H9 (cell line): ENCODE measurements at regions not wholly inside any gene's neighbourhood (a gene's known extent, or its start where the extent isn't known, plus 50 kb on each side); places are given as distances from the start of the nearest gene placed in this dataset.

Experiments used
- DNase-seq: peaks from one replicate; pipeline ENCODE4 v3.0.0-alpha.2; 2017
- H2AFZ ChIP-seq: one replicate; pipeline ENCODE4 v1.6.1; 2013; ENCODE audit warnings: mild to moderate bottlenecking, low read length, control low read depth, moderate library complexity
- H2AK5ac ChIP-seq: 2 replicates; pipeline ENCODE4 v1.6.1; 2013; ENCODE audit warnings: low read length, control low read depth, mixed read lengths; ENCODE audit not compliant: insufficient read length
- H2BK120ac ChIP-seq: one replicate; pipeline ENCODE4 v1.6.1; 2013; ENCODE audit warnings: low read depth, mild to moderate bottlenecking, low read length, control low read depth, inconsistent platforms; ENCODE audit not compliant: poor library complexity, severe bottlenecking
- H2BK12ac ChIP-seq: 2 replicates; pipeline ENCODE4 v1.6.1; 2013; ENCODE audit warnings: low read length, control low read depth, mixed read lengths, low read depth; ENCODE audit not compliant: insufficient read length
- H2BK15ac ChIP-seq: 2 replicates; pipeline ENCODE4 v1.6.1; 2013; ENCODE audit warnings: low read depth, low read length, control low read depth
- H2BK20ac ChIP-seq: one replicate; pipeline ENCODE4 v1.6.1; 2013; ENCODE audit warnings: low read depth, mild to moderate bottlenecking, low read length, control low read depth, inconsistent platforms; ENCODE audit not compliant: poor library complexity, severe bottlenecking
- H2BK5ac ChIP-seq: 2 replicates; pipeline ENCODE4 v1.6.1; 2013; ENCODE audit warnings: low read length, control low read depth, mixed read lengths; ENCODE audit not compliant: insufficient read length
- H3K14ac ChIP-seq: 2 replicates; pipeline ENCODE4 v1.6.1; 2013; ENCODE audit warnings: low read length, control low read depth; ENCODE audit not compliant: insufficient read depth
- H3K18ac ChIP-seq: 2 replicates; pipeline ENCODE4 v1.6.1; 2013; ENCODE audit warnings: low read depth, mild to moderate bottlenecking, mixed read lengths, low read length, control low read depth; ENCODE audit not compliant: insufficient read length
- H3K23ac ChIP-seq: 2 replicates; pipeline ENCODE4 v1.6.1; 2013; ENCODE audit warnings: low read length, control low read depth, mixed read lengths, low read depth; ENCODE audit not compliant: insufficient read length
- H3K23me2 ChIP-seq: 2 replicates; pipeline ENCODE4 v1.6.1; 2013; ENCODE audit warnings: low read depth, mild to moderate bottlenecking, mixed read lengths, low read length, control low read depth; ENCODE audit not compliant: insufficient read length, poor library complexity, severe bottlenecking
- H3K27ac ChIP-seq: 2 replicates; pipeline ENCODE4 v1.5.1; 2013; ENCODE audit warnings: low read length, control low read depth, mixed read lengths, low read depth; ENCODE audit not compliant: insufficient read length
- H3K27me3 ChIP-seq: 2 replicates; pipeline ENCODE4 v1.6.1; 2013; ENCODE audit warnings: low read length, control low read depth, inconsistent platforms; ENCODE audit not compliant: insufficient read depth
- H3K4ac ChIP-seq: 2 replicates; pipeline ENCODE4 v1.6.1; 2013; ENCODE audit warnings: low read depth, mild to moderate bottlenecking, control low read depth, inconsistent platforms, low read length, moderate library complexity
- H3K4me1 ChIP-seq: 2 replicates; pipeline ENCODE4 v1.6.1; 2013; ENCODE audit warnings: low read length, control low read depth, inconsistent platforms; ENCODE audit not compliant: insufficient read depth
- H3K4me2 ChIP-seq: 2 replicates; pipeline ENCODE4 v1.6.1; 2013; ENCODE audit warnings: low read length, control low read depth, mixed read lengths; ENCODE audit not compliant: insufficient read length, insufficient read depth
- H3K56ac ChIP-seq: 2 replicates; pipeline ENCODE4 v1.6.1; 2013; ENCODE audit warnings: low read depth, mild to moderate bottlenecking, mixed read lengths, low read length, control low read depth; ENCODE audit not compliant: insufficient read length
- H3K79me1 ChIP-seq: 2 replicates; pipeline ENCODE4 v1.6.1; 2013; ENCODE audit warnings: low read depth, mild to moderate bottlenecking, moderate library complexity, low read length, control low read depth, inconsistent platforms; ENCODE audit not compliant: insufficient read depth, poor library complexity, severe bottlenecking
- H3K79me2 ChIP-seq: 2 replicates; pipeline ENCODE4 v1.6.1; 2013; ENCODE audit warnings: low read length, control low read depth, inconsistent platforms; ENCODE audit not compliant: insufficient read depth
- H3K9ac ChIP-seq: 2 replicates; pipeline ENCODE4 v1.6.1; 2013; ENCODE audit warnings: low read length, control low read depth, mixed read lengths; ENCODE audit not compliant: insufficient read length; ENCODE audit errors: extremely low read depth
- H3K9me3 ChIP-seq: one replicate; pipeline ENCODE4 v1.6.1; 2013; ENCODE audit warnings: low read depth, low read length, inconsistent platforms; ENCODE audit not compliant: control insufficient read depth
- H3T11ph ChIP-seq: one replicate; pipeline ENCODE4 v1.6.1; 2013; ENCODE audit warnings: mild to moderate bottlenecking, low read length, control low read depth, inconsistent platforms
- H4K20me1 ChIP-seq: one replicate; pipeline ENCODE4 v1.6.1; 2013; ENCODE audit not compliant: control insufficient read depth, insufficient read length, insufficient read depth
- H4K5ac ChIP-seq: 2 replicates; pipeline ENCODE4 v1.6.1; 2013; ENCODE audit warnings: low read depth, mild to moderate bottlenecking, mixed read lengths, low read length, control low read depth; ENCODE audit not compliant: insufficient read length
- H4K8ac ChIP-seq: replicated peaks from 2 replicates; pipeline ENCODE4 v1.6.1; 2013; ENCODE audit warnings: low read length, control low read depth, mixed read lengths, low read depth; ENCODE audit not compliant: insufficient read length
- H4K91ac ChIP-seq: 2 replicates; pipeline ENCODE4 v1.6.1; 2013; ENCODE audit warnings: low read depth, mild to moderate bottlenecking, moderate library complexity, mixed read lengths, low read length, control low read depth; ENCODE audit not compliant: insufficient read length
- H3K27ac Mint-ChIP-seq, 3 experiments: 2 replicates in 2 of 3; 3 replicates in 1 of 3; pipeline ENCODE4 v1.8.0; 2020 to 2021; ENCODE audit warnings: mixed read lengths in 3 of 3, mild to moderate bottlenecking in 1 of 3, moderate library complexity in 1 of 3
- H3K27me3 Mint-ChIP-seq: 2 replicates; pipeline ENCODE4 v1.8.0; 2021; ENCODE audit warnings: low read depth, mild to moderate bottlenecking, moderate library complexity, mixed read lengths
- H3K36me3 Mint-ChIP-seq, 3 experiments: 2 replicates in 2 of 3; 3 replicates in 1 of 3; pipeline ENCODE4 v1.8.0; 2020 to 2021; ENCODE audit warnings: low read depth in 3 of 3, mixed read lengths in 3 of 3; ENCODE audit not compliant: insufficient read depth in 1 of 3
- H3K4me1 Mint-ChIP-seq, 2 experiments: 2 replicates each; pipeline ENCODE4 v1.8.0; 2020; ENCODE audit warnings: mixed read lengths in 2 of 2
- H3K4me3 Mint-ChIP-seq, 2 experiments: 2 replicates in 1 of 2; 3 replicates in 1 of 2; pipeline ENCODE4 v1.8.0; 2020 to 2021; ENCODE audit warnings: mild to moderate bottlenecking in 2 of 2, mixed read lengths in 2 of 2, moderate library complexity in 1 of 2
- H3K9me3 Mint-ChIP-seq, 2 experiments: 2 replicates in 1 of 2; 3 replicates in 1 of 2; pipeline ENCODE4 v1.8.0; 2020; ENCODE audit warnings: mild to moderate bottlenecking in 2 of 2, mixed read lengths in 2 of 2, moderate library complexity in 1 of 2
- WGBS: extraction: QIAGEN DNeasy Blood & Tissue Kit; methylation state at CpG from one replicate; pipeline ENCODE4 v1.1.7; 2013; ENCODE audit warnings: missing lambda C conversion rate, low lambda C conversion rate, mixed read lengths; ENCODE audit not compliant: insufficient read length; ENCODE audit errors: extremely low coverage; 5-methylcytosine and 5-hydroxymethylcytosine counted together
- TF ChIP-seq, protein P1 (sequence below): fragments of 200-600 bp; sonication (generic); conservative IDR thresholded peaks from 3 replicates; pipeline ENCODE4 v1.8.0; 2021; ENCODE audit warnings: antibody characterized with exemption, mild to moderate bottlenecking

DNA sequence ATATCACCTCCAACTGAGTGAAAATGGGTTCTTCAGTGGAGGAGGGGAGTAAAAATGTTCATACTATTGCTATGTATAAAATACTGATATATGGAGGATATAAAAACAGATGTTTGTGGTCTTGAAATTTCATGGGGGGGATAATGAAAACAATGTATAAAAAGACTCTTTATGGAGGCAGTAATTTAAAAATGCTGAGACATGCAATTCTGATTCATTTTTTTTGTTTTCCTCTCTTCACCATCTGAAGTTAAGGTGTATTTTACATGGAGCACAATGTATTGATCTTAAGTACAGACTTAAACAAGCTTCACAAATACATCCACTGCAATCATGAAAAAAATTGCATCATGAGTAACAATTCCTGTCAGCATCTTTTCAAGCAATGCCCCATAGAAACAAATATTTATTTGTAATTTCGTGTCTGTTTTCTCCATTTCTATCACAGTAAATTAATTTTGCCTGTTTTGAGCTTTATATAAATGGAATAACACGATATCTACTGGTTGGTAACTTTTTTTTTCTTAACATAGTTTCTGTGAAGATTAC is 393.2 kb upstream of the ZNF804A start:
- Histone ChIP-seq H3K9ac (no peak overlapping the region), H4K8ac (no peak overlapping the region), H2BK120ac (no peak overlapping the region), H2BK12ac (no peak overlapping the region), H3K18ac (no peak overlapping the region), H3K9me3 (no peaks in the 10 kb centered on the region), H3K4me2 (no peak overlapping the region), H2BK20ac (no peak overlapping the region), H3K4ac (no peak overlapping the region), H2AK5ac (no peak overlapping the region), H3K56ac (no peak overlapping the region), H3K27ac (no peak overlapping the region), H3K27me3 (no peaks in the 10 kb centered on the region), H2BK5ac (no peak overlapping the region), H2BK15ac (no peak overlapping the region), H2AFZ (no peak overlapping the region), H4K5ac (no peak overlapping the region), H3K23me2 (no peaks in the 10 kb centered on the region), H3T11ph (no peak overlapping the region), H3K79me2 (no peaks in the 10 kb centered on the region), H3K4me1 (no peaks in the 10 kb centered on the region), H3K79me1 (no peaks in the 10 kb centered on the region), H4K91ac (no peak overlapping the region), H3K14ac (no peak overlapping the region), H3K23ac (no peak overlapping the region), H4K20me1 (no peaks in the 10 kb centered on the region)
- Mint-ChIP-seq H3K9me3 (no peaks in the 10 kb centered on the region), H3K27me3 (no peaks in the 10 kb centered on the region), H3K27ac (no peak overlapping the region), H3K4me1 (no peaks in the 10 kb centered on the region), H3K4me3 (no peak overlapping the region), H3K36me3 (no peaks in the 10 kb centered on the region; a peak in 1 of 7 replicates)
- TF ChIP-seq, protein P1, sequence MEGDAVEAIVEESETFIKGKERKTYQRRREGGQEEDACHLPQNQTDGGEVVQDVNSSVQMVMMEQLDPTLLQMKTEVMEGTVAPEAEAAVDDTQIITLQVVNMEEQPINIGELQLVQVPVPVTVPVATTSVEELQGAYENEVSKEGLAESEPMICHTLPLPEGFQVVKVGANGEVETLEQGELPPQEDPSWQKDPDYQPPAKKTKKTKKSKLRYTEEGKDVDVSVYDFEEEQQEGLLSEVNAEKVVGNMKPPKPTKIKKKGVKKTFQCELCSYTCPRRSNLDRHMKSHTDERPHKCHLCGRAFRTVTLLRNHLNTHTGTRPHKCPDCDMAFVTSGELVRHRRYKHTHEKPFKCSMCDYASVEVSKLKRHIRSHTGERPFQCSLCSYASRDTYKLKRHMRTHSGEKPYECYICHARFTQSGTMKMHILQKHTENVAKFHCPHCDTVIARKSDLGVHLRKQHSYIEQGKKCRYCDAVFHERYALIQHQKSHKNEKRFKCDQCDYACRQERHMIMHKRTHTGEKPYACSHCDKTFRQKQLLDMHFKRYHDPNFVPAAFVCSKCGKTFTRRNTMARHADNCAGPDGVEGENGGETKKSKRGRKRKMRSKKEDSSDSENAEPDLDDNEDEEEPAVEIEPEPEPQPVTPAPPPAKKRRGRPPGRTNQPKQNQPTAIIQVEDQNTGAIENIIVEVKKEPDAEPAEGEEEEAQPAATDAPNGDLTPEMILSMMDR: no peak
- WGBS: no CpG with 5 or more reads among the region's 2 CpGs
- DNase-seq: no peak
